Gastrocnemius medialis (tissue), 4 donors: ENCODE measurements at regions not wholly inside any gene's neighbourhood (a gene's known extent, or its start where the extent isn't known, plus 50 kb on each side); places are given as distances from the start of the nearest gene placed in this dataset.
"Not testable (repeated sequence)": the region's sequence is repeated elsewhere in the genome, so short reads cannot be mapped to it uniquely, and the experiment has no call there.

Experiments used
- ATAC-seq, 2 donors: fragments of 150-250 bp; one replicate each; pipeline ENCODE4 v1.9.1; 2016
- DNase-seq, 2 donors: peaks; one replicate each; pipeline ENCODE4 v3.0.0-alpha.2; 2019
- H3K27ac ChIP-seq, 4 donors: fragments of 200-600 bp; sonication (generic); 1 replicate in 1 of 4; 2 replicates in 3 of 4; pipeline ENCODE4 v1.5.1; 2016 to 2018; ENCODE audit warnings: mild to moderate bottlenecking in 2 of 4, moderate library complexity in 1 of 4
- H3K27me3 ChIP-seq, 3 donors: fragments of 200-600 bp; sonication (generic) in 2 of 3; 1 replicate in 1 of 3; 2 replicates in 2 of 3; pipeline versions ENCODE4 v1.5.1 to v1.6.0; 2016 to 2019; ENCODE audit warnings: mild to moderate bottlenecking in 1 of 3, moderate library complexity in 1 of 3
- H3K36me3 ChIP-seq, 2 donors: fragments of 200-600 bp; sonication (generic) in 1 of 2; one replicate each; pipeline ENCODE4 v1.5.1; 2017 to 2018
- H3K4me1 ChIP-seq, 2 donors: fragments of 200-600 bp; sonication (generic) in 1 of 2; one replicate each; pipeline ENCODE4 v1.5.1; 2016 to 2017; ENCODE audit warnings: mild to moderate bottlenecking in 2 of 2
- H3K4me3 ChIP-seq, 4 donors: fragments of 200-600 bp; sonication (generic) in 3 of 4; 1 replicate in 1 of 4; 2 replicates in 3 of 4; pipeline ENCODE4 v1.5.1; 2016 to 2019; ENCODE audit warnings: mild to moderate bottlenecking in 2 of 4
- H3K9me3 ChIP-seq, 3 donors: fragments of 200-600 bp; sonication (generic) in 2 of 3; 1 replicate in 1 of 3; 2 replicates in 2 of 3; pipeline ENCODE4 v1.5.1; 2016 to 2019
- POLR2A ChIP-seq, 2 donors: fragments of 450-650 bp; IDR thresholded peaks; one replicate each; pipeline ENCODE4 v1.6.1; 2017; ENCODE audit warnings: antibody characterized with exemption in 2 of 2, mild to moderate bottlenecking in 2 of 2, moderate library complexity in 2 of 2
- in situ Hi-C, 4 donors: fragments of 200-750 bp; cut with MboI; loops; one replicate each; pipeline versions ENCODE4 v1.15.0 to v1.8.0; 2017; ENCODE audit warnings: low sequenced_read_pairs in 4 of 4
- intact Hi-C: fragments of 100-400 bp; cut with DNase I; formaldehyde crosslinking; loops from one replicate; pipeline ENCODE4 v1.15.1; 2023; ENCODE audit warnings: low total_unique reads
- TF ChIP-seq, protein P1 (sequence below), 5 experiments: fragments of 450-650 bp in 3 of 5; fragments of 200-600 bp in 2 of 5; sonication (generic) in 2 of 5; IDR thresholded peaks in 4 of 5; conservative IDR thresholded peaks in 1 of 5; 1 replicate in 4 of 5; 2 replicates in 1 of 5; pipeline ENCODE4 v1.5.1; 2016 to 2019; ENCODE audit warnings: antibody characterized with exemption in 5 of 5, mild to moderate bottlenecking in 3 of 5, moderate library complexity in 3 of 5

DNA sequence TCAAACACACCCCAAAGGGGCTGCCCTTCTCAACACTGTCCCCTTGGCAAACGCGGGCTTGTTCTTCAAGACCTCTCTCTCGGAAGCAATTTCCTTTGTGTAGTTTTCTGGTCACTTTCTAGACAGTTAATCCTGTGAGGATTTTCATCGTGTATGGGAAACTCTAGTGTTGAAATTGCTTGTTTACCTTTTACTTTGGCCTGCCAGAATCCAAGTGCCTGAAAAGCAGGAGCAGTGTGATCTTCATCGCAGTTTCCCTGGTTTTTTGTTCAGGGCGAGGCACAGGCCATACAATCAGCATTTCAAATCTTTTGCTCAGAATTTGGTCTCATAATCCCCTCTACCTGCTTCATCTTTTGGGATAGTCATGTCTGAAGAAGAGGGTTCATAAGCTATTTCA is 115.7 kb upstream of the C9orf72 start:
- Histone ChIP-seq H3K4me3 (no peak overlapping the region), H3K4me1 (no peaks in the 10 kb centered on the region), H3K9me3 (no peaks in the 10 kb centered on the region), H3K27me3 (no peaks in the 10 kb centered on the region), H3K36me3 (no peaks in the 10 kb centered on the region), H3K27ac (no peak overlapping the region)
- TF ChIP-seq POLR2A (IDR thresholded peaks at IDR 0.05), result no peak
- TF ChIP-seq, protein P1, sequence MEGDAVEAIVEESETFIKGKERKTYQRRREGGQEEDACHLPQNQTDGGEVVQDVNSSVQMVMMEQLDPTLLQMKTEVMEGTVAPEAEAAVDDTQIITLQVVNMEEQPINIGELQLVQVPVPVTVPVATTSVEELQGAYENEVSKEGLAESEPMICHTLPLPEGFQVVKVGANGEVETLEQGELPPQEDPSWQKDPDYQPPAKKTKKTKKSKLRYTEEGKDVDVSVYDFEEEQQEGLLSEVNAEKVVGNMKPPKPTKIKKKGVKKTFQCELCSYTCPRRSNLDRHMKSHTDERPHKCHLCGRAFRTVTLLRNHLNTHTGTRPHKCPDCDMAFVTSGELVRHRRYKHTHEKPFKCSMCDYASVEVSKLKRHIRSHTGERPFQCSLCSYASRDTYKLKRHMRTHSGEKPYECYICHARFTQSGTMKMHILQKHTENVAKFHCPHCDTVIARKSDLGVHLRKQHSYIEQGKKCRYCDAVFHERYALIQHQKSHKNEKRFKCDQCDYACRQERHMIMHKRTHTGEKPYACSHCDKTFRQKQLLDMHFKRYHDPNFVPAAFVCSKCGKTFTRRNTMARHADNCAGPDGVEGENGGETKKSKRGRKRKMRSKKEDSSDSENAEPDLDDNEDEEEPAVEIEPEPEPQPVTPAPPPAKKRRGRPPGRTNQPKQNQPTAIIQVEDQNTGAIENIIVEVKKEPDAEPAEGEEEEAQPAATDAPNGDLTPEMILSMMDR (IDR thresholded peaks at IDR 0.05 in 4 of 5, conservative IDR thresholded peaks at IDR 0.05 in 1 of 5), result no peak
- intact Hi-C loops (no loop called here), in situ Hi-C loops (no loop called here)
- no peak for DNase-seq
- no peak for ATAC-seq

DNA sequence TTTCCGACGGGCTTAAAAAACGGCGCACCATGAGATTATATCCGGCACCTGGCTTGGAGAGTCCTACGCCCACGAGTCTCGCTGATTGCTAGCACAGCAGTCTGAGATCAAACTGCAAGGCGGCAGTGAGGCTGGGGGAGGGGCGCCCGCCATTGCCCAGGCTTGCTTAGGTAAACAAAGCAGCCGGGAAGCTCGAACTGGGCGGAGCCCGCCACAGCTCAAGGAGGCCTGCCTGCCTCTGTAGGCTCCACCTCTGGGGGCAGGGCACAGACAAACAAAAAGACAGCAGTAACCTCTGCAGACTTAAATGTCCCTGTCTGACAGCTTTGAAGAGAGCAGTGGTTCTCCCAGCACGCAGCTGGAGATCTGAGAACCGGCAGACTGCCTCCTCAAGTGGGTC is 117.5 kb upstream of the C9orf72 start:
- H3K4me3 ChIP-seq, in situ Hi-C loops, DNase-seq, intact Hi-C loops, H3K27me3 ChIP-seq, ATAC-seq, H3K27ac ChIP-seq, H3K4me1 ChIP-seq, H3K9me3 ChIP-seq, H3K36me3 ChIP-seq: not testable (repeated sequence)

DNA sequence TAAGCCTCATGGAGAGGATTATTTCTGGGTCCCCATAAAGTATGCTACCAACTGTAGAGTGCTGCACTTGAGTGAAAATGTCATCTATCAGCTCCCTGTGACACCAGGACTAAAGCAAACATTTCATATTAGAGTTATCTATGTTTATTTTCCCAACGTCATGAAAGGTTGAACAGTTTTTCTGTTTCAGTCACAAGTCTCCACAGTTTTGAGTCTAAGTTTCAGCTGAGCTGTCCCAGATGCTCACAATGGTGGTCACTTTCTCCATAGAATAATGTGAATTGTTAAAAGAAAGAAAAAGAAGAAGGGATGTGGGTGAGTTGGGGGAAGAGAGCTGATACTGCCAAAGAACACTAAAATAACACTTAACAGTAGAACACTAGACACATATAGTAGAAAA is 126.3 kb upstream of the C9orf72 start:
- TF ChIP-seq, protein P1 (IDR thresholded peaks at IDR 0.05 in 4 of 5, conservative IDR thresholded peaks at IDR 0.05 in 1 of 5), result no peak
- TF ChIP-seq POLR2A (IDR thresholded peaks at IDR 0.05), result no peak
- DNase-seq (no peak), ATAC-seq (no peak)
- intact Hi-C loops, result no loop called here
- Histone ChIP-seq H3K27me3 (no peaks in the 10 kb centered on the region), H3K4me1 (peaks cover 0 to 6% of the 10 kb centered on the region in 2 donors), H3K27ac (no peak overlapping the region), H3K9me3 (no peaks in the 10 kb centered on the region), H3K4me3 (no peak overlapping the region), H3K36me3 (no peaks in the 10 kb centered on the region)
- in situ Hi-C loops, result loop anchor here in 1 of 4 donors (25.0 kb wide), 1 partner anchor 363 kb away; no protein-coding TSS in a partner anchor

DNA sequence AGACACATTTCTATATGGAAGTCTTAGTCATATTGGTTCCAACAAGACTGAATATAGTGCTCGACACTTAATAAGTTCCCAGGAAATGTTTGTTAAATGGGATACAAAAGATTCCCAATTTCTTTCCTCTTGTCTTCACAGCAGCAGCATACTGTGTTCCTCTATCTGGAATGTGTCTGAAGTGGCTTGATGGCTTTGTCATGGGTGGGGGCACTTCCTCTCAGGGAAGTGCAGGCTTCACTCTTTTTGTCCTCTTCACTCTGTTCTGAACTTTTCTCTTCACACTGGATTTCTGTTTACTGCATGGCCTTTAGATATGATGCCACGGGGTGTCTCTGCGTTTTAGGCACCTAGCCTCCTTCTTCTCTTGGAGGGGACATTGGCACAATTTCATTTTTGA is 127.7 kb upstream of the C9orf72 start:
- Histone ChIP-seq H3K36me3 (no peaks in the 10 kb centered on the region), H3K27me3 (no peaks in the 10 kb centered on the region), H3K4me3 (no peak overlapping the region), H3K9me3 (no peaks in the 10 kb centered on the region), H3K27ac (no peak overlapping the region), H3K4me1 (peaks cover 0 to 6% of the 10 kb centered on the region in 2 donors)
- DNase-seq (no peak), ATAC-seq (no peak)
- intact Hi-C loops (no loop called here), in situ Hi-C loops (loop anchor here in 1 of 4 donors (25.0 kb wide), 1 partner anchor 361 kb away; no protein-coding TSS in a partner anchor)
- no peak for TF ChIP-seq POLR2A (IDR thresholded peaks at IDR 0.05)
- TF ChIP-seq, protein P1 (IDR thresholded peaks at IDR 0.05 in 4 of 5, conservative IDR thresholded peaks at IDR 0.05 in 1 of 5), result no peak

DNA sequence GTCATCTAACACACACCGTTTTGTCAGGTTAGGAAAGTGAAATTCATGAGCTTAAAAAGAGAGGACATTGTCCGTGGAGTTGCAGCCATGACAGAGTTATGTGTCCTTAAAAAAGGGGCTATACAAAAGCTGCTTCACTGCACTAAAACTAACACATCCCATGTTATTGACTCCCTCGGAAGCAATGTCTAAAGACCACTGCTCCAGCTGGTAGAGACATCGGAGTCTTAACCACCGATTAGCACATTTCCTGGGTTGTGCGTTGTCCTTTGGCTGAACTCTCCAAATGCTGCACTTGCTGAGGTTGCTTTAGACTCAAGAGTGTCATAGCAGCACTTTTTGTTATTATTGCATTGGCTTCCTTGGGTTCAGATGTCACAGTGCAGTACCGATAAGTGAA is 128.3 kb upstream of the C9orf72 start:
- in situ Hi-C loops, result loop anchor here in 1 of 4 donors (25.0 kb wide), 1 partner anchor 361 kb away; no protein-coding TSS in a partner anchor
- DNase-seq (peak; percentile 9 to 28), ATAC-seq (peak; percentile 53 to 54)
- TF ChIP-seq, protein P1 (IDR thresholded peaks at IDR 0.05 in 4 of 5, conservative IDR thresholded peaks at IDR 0.05 in 1 of 5), result no peak
- no peak for TF ChIP-seq POLR2A (IDR thresholded peaks at IDR 0.05)
- intact Hi-C loops, result no loop called here
- Histone ChIP-seq H3K27me3 (no peaks in the 10 kb centered on the region), H3K36me3 (no peaks in the 10 kb centered on the region), H3K4me1 (peaks cover 0 to 6% of the 10 kb centered on the region in 2 donors), H3K9me3 (no peaks in the 10 kb centered on the region), H3K27ac (no peak overlapping the region), H3K4me3 (no peak overlapping the region)
